SW480 (cell line): ENCODE measurements at regions not wholly inside any gene's neighbourhood (a gene's known extent, or its start where the extent isn't known, plus 50 kb on each side); places are given as distances from the start of the nearest gene placed in this dataset.

ENCODE experiments used
- DNase-seq: peaks from one replicate; pipeline ENCODE4 v3.0.0-alpha.2; 2016; ENCODE audit warnings: low spot score

GRCh38 chr2:241924069-241924908 lies 54.8 kb downstream of the RTP5 start:
- no peak for DNase-seq

- no peak for DNase-seq
Measured at GRCh38 chr2:241924909-241925250, 55.4 kb downstream of the RTP5 start.

- no peak for DNase-seq
Measured at GRCh38 chr2:241925277-241925676, 55.7 kb downstream of the RTP5 start.

DNA sequence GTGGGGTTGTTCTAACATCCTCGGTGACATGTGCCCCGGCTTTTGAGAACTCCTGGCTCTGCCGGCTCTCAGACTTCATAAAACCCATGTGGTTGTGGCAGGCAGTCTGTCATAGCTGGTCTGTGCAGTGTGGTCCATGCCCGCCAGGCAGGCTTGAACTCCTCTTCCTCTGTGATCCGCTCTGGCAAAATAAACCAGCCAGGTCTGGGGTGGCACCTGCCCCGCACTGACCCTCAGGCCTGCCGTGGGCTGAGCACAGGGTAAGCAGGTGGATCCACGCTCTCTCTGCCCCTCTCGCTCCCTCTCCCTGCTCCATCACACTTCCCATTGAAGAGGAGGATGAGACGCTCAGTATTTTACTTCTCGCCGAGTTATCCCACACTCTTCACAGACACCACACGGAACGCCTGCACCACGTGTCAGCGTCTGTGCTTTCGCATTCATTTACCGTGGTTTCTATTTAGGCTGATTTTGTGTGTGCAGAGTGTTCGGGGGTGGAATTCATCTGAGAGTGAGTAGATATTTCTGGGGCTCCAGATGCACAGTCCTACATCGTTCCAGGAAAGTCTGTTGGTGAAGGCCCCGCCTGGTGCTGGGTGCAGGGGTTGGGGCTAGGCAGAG lies 56.4 kb downstream of the RTP5 start:
- no peak for DNase-seq

DNA sequence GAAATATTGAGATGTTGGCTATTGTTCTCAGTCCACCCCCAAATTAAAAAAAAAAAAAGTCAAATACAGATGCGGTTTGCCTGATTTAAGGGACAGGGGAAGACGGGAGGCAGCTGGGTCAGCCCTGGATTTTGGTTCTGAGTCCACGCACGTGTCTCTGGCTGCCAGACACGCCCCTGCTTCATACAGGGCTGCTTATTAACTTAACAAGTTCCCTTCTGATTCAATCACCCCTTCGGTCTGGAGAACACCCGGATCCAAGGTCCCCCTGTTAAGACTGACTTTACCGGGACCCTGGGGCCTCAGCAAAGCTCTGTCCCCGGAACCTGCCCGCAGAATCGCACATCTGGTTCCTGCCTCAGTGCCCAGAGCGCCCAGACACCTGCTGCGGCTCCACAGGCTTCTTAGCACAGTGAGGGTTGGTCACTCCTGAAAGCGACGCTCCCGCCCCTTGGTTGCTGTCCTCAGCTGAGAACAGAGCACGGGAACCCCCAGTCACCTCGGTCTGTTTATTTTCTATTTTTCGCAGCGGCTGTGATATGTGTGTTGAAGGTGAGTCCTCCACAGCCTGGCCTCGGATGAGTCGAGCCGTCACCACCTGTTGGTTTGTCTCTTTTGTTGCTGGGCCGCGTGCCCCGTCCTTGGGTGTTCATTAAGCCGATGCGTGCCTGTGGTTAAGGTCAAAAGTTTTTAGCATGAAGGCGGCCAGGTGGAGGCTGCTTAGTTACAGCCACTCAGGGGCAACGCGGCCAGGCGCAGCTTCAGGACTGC lies 57.2 kb downstream of the RTP5 start:
- peak; percentile 79 for DNase-seq

DNA sequence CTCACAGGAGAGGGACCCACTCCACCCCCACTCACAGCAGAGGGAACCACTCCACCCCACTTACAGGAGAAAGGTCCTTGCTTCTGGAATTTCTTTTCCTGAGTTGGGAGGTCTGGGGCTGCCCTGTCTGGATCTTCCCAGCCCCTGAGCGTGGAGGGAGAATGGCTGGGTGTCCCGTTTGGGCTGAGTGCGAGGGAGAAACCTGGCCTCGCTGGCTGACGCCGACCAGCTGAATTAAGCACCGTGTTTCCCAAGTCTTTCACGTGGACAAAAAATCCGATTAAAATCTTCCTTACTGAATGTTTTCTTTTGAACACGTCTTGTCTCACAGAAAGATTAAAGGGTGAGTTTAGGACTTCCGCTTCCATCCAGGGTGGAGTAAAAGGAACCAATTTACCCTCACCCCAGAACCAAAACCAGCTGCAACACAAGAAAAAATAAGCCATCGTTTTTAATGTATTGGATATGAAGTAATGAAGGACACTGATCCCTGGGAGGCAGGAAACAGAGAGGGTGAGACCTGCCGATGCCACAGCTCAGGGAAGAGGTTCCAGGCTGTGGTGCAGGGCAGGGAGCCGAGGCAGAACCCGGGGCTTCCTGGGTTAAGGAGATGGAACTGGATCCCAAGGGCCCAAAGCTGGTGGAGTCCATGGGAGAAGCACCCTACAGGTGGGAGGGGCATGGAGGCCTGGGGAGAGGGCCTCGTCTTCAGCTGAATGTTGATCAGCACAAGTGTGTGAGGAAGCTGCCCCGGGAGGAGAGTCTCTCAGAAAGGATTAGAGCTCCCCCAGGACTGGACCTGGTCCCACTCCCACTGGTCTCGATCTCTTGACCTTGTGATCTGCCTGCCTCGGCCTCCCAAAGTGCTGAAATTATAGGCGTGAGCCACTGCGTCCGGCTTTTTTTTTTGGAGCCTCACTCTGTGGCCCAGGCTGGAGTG lies 60.3 kb downstream of the RTP5 start:
- no peak for DNase-seq

GRCh38 chr2:241931084-241931975 lies 61.8 kb downstream of the RTP5 start:
- DNase-seq, result no peak

DNA sequence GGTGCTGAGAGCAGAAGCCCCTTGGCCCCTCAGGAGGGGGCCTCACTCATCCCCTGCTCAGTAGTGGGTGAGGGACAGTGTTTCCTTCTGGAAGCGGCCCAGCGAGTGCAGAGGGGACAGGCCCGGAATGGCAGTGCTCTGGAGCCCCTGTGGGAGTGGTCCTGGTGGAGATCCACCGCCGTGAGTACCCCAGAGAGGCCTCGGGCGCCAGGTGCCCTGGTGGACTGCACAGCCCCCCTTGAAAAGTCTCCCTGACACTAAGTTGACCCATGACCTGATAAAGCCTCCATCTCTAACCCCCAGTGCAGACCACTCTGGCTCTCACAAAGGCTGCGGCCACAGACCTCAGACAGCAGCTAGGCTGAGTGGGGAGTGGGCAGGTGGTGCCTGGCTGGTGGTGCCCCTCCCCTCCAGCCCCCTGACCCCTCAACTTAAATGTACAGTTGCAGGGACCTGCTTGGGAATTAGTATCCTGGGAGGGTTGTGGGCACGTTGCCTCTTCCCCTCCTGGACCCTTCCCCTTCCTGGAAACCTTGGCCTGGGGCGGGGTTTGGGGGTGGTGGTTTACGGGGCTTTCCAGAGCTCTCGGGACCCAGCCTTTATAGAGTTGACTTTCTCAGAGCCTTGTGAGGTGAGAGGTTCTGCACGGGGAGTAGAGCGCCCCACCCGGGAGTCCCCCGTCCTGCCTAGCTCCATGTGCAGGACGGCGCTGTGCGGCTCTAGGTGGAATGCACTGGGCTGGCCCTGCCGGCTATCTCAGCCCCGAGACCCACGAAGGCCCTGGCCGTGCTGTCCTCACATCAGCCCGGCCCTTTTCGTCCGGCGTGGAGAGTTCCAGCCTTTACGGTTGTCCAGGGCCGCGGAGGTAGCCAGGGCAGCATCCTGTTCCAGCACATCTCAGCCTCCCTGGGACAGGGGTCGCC lies 62.7 kb downstream of the RTP5 start:
- DNase-seq, result no peak

- no peak for DNase-seq
Measured at GRCh38 chr2:241932899-241933178, 63.3 kb downstream of the RTP5 start.

GRCh38 chr2:241933179-241933911 lies 63.8 kb downstream of the RTP5 start:
- peak; percentile 27 for DNase-seq

DNA sequence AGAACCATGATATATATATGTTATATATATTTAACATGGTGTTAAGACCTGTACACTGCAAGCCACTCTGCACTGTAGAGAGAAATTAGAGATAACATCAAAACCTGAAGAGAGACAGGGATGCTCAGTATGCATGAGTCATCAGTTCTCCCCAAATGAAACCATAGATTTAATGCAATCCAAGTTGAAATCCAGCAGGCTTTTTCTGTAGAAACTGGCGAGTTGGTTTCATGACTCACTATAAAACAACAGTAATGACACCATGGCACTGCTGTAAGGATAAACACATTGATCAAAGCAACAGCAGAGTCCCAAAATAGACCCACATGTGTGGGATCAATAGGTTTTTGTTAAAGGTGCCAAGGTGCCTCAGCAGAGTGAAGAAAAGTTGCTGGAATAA lies 65.8 kb downstream of the RTP5 start:
- peak; percentile 33 for DNase-seq

DNA sequence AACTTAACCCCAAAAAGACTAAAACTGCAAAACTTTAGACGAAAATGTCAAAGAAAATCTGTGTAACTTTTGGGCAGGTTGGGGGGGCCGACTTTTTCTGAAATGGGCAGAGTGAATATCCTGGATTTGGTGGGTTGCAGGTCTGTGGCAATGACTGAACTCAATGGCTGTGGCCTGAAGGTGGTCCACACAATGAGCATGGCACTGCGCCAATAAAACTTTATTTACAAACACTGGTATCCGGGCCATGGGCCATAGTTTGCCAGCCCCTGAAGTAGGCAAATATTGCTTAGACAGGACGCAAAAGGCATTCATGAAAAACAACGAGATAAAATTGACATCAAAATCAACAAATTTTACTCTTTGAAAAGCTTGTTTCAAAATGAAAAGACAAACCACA lies 66.2 kb downstream of the RTP5 start:
- DNase-seq, result no peak

DNA sequence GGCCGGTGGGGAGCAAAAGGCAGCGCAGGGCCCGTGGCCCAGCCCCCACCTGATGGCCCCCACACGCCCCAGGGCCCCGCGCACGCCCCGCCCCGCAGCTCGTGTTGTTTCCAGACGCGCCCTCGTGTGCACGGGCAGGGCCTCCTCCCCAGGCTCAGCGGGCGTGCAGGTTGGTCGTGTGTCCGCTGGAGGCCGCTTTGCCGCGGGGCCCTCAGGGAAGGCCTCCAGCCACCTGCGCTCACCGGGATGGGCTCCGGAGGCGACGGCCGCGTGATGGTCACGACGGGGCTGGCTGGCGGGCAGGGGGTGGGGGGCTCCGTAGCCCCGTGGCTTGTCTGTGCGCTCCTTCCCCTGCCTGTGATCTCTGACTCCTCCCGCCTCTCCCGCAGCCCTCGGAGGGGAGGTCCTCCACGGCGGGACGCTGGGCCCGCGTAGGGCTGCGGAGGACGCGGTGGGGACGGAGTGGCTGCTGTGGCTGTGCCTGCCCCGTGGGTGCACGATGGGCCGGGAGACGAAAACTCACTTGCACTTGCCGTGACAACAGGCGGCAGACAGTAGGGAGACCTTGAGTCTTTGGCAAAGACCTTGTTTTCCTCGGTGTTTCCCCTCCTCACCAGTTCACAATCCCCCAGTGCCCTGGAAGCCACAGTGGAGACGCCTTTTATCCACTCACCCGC lies 67.1 kb downstream of the RTP5 start:
- no peak for DNase-seq

DNA sequence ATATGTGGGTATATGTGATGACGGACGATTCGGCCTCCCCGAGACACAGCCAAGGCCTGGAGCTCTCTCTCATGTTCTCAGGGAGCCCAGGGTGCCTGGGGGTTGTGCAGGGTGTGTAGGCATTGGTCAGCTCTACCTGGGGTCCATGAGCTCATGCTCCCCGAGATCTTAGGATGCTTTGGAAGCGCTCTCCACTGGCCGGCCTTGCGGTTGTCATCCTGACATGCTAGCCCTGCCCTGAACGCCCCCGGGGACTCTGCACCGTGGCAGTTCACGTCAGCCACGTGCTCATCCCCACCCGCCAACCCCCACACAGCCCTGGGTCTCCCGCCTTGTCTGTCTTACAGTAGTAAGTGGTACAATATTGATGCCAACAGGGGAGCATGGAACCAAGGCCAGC lies 67.8 kb downstream of the RTP5 start:
- DNase-seq, result no peak

DNA sequence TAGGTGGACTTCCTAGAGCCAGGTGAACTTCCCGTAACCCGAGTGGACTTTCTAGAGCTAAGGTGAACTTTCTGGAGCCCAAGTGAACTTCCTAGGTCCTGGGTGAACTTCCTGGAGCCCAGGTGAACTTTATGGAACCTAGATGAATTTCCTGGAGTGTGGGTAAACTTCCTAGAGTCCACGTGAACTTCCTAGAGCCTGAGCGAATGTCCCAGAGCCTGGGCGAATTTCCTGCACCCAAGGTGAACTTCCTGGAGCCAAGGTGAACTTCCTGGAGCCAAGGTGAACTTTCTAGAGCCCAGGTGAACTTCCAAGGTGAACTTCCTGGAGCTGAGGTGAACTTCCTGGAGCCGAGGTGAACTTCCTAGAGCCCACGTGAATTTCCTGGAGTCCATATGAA lies 70.0 kb downstream of the RTP5 start:
- DNase-seq, result no peak

GRCh38 chr2:241940329-241940728 lies 70.8 kb downstream of the RTP5 start:
- no peak for DNase-seq

- DNase-seq, result no peak
Measured at GRCh38 chr2:241941691-241942301, 72.3 kb downstream of the RTP5 start.
